ENCODE measurements at regions not wholly inside any gene's neighbourhood (a gene's known extent, or its start where the extent isn't known, plus 50 kb on each side); places are given as distances from the start of the nearest gene placed in this dataset.

DNA sequence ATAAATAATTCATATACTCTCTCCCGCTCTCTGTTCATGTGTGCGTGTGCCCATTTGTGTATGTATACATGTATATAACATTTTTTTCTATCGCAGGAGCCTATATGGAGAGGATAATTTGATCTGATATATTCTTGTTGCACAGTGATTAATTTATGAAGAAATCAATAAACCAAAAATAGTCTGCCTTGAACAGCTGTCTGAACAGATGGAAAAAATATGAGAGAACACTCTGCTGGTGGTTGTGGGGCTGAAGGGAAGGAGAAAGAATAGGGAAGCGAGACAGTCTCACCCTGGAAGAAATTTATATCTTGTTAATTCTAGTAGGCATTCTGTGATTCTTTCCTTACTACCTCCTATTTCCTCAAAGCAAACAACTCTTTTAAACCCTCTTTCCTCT is 96.6 kb upstream of the B3GAT2 start:
- Histone ChIP-seq H3K9me3 (ENCODE audit: insufficient read depth, low read length) (no peaks in the 10 kb centered on the region), H3K36me3 (ENCODE audit: insufficient read depth, insufficient read length, low read length) (no peaks in the 10 kb centered on the region), H3K4me1 (ENCODE audit: insufficient read depth, insufficient read length) (no peaks in the 10 kb centered on the region), H3K9ac (ENCODE audit: insufficient read length, low read depth) (no peak overlapping the region), H3K4me3 (ENCODE audit: insufficient read length, low read depth) (no peak overlapping the region), H3K27me3 (ENCODE audit: insufficient read depth, insufficient read length) (no peaks in the 10 kb centered on the region)
- no peak for DNase-seq (ENCODE audit: low read depth, low spot score)
- no peak for TF ChIP-seq YY1 (IDR thresholded peaks at IDR 0.05; ENCODE audit: insufficient read depth, insufficient read length)

DNA sequence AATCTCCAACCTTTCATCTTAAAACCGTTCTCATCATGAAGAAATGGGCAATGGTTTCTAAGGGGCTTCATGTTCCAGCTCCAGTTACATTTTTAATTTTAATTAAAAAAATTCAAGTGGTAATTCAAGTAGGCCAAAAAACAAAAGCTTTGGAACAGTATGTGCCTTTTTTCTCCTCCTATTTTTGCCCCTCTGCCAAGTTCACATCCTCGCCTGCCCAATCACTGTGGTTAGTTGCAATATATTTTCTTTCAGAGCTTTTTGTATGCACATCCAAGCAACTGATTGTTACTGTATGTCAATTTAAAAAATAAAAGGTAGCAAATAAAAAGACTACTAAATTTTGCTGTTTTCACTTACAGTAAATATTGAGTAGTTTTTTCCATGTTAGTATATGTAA is 99.8 kb upstream of the B3GAT2 start:
- Histone ChIP-seq H3K4me1 (ENCODE audit: insufficient read depth, insufficient read length) (no peaks in the 10 kb centered on the region), H3K9ac (ENCODE audit: insufficient read length, low read depth) (no peak overlapping the region), H3K36me3 (ENCODE audit: insufficient read depth, insufficient read length, low read length) (no peaks in the 10 kb centered on the region), H3K4me3 (ENCODE audit: insufficient read length, low read depth) (no peak overlapping the region), H3K27me3 (ENCODE audit: insufficient read depth, insufficient read length) (no peaks in the 10 kb centered on the region), H3K9me3 (ENCODE audit: insufficient read depth, low read length) (no peaks in the 10 kb centered on the region)
- no peak for TF ChIP-seq YY1 (IDR thresholded peaks at IDR 0.05; ENCODE audit: insufficient read depth, insufficient read length)
- no peak for TF ChIP-seq SUZ12 (IDR thresholded peaks at IDR 0.05; ENCODE audit: extremely low read depth, insufficient read depth, insufficient read length)
- TF ChIP-seq ZNF274 (IDR thresholded peaks at IDR 0.05; ENCODE audit: low read depth, low read length) = no peak
- DNase-seq (ENCODE audit: low read depth, low spot score) = no peak

DNA sequence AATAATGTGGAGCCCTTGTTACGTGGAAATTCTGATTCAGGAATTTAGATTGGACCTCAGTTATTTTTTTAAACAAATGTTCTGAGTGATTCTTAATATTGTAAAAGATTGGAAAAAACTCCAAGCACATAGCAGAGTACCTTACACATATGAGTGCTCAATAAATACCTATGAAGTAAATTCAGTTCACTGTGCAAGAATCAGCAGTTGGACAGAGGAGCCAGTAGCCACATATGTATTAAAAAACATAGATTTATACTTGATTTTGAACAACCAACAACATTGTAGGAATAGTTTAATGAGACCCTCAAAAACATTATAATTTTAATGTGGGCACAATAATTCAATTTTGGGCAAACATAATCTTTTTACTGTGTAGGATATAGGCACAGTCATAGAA is 109.3 kb upstream of the B3GAT2 start:
- Histone ChIP-seq H3K9ac (ENCODE audit: insufficient read length, low read depth) (no peak overlapping the region), H3K9me3 (ENCODE audit: insufficient read depth, low read length) (no peaks in the 10 kb centered on the region), H3K4me3 (ENCODE audit: insufficient read length, low read depth) (no peak overlapping the region), H3K36me3 (ENCODE audit: insufficient read depth, insufficient read length, low read length) (no peaks in the 10 kb centered on the region), H3K4me1 (ENCODE audit: insufficient read depth, insufficient read length) (no peaks in the 10 kb centered on the region), H3K27me3 (ENCODE audit: insufficient read depth, insufficient read length) (no peaks in the 10 kb centered on the region)
- DNase-seq (ENCODE audit: low read depth, low spot score) = no peak
- TF ChIP-seq ZNF274 (IDR thresholded peaks at IDR 0.05; ENCODE audit: low read depth, low read length) (no peak), SUZ12 (IDR thresholded peaks at IDR 0.05; ENCODE audit: extremely low read depth, insufficient read depth, insufficient read length) (no peak)

DNA sequence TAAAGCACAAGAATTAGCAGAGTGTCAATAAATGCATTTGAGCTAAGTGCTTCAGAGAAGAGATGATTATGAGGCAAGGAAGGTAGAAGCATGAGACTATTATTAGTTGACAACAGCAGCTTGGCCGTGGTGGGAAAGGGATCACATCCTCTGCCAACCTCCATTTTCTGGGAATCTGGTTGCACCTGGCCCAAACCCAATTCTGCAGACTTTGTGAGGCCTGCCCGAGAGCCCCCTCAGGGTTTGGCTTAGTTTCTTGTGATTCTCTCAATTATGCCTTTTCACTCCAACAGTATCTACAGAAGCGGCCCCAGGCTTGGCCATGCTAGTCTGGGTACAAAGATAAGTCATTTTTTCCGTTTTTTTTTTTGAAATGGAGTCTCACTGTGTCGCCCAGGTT is 111.0 kb upstream of the B3GAT2 start:
- no peak for DNase-seq (ENCODE audit: low read depth, low spot score)
- TF ChIP-seq SUZ12 (IDR thresholded peaks at IDR 0.05; ENCODE audit: extremely low read depth, insufficient read depth, insufficient read length) (no peak), YY1 (IDR thresholded peaks at IDR 0.05; ENCODE audit: insufficient read depth, insufficient read length) (no peak), ZNF274 (IDR thresholded peaks at IDR 0.05; ENCODE audit: low read depth, low read length) (no peak)
- no peak overlapping the region for H3K9ac ChIP-seq (ENCODE audit: insufficient read length, low read depth)
- H3K36me3 ChIP-seq (ENCODE audit: insufficient read depth, insufficient read length, low read length) = no peaks in the 10 kb centered on the region
- no peaks in the 10 kb centered on the region for H3K9me3 ChIP-seq (ENCODE audit: insufficient read depth, low read length)
- no peaks in the 10 kb centered on the region for H3K4me1 ChIP-seq (ENCODE audit: insufficient read depth, insufficient read length)
- no peak overlapping the region for H3K4me3 ChIP-seq (ENCODE audit: insufficient read length, low read depth)
- no peaks in the 10 kb centered on the region for H3K27me3 ChIP-seq (ENCODE audit: insufficient read depth, insufficient read length)

DNA sequence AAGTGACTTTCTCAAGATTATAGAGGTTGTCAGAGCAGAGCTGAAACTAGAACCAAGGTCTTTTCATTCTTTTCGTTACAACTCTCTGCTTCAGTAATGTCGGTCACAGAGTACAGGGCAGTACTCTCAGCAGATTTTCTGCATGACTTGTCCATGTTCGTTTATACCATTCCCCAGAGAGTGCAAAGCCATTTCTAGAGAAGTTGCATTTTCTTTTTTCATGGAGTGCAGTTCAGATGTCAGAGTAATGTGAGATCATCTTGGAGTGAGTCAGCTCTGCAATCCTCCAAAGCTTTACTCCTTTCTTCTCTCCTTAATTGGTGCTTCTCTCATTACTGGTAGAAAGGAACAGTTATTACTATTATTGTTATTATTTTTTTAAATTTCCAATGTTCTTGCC is 115.6 kb upstream of the B3GAT2 start:
- Histone ChIP-seq H3K9ac (ENCODE audit: insufficient read length, low read depth) (no peak overlapping the region), H3K4me3 (ENCODE audit: insufficient read length, low read depth) (no peak overlapping the region), H3K4me1 (ENCODE audit: insufficient read depth, insufficient read length) (no peaks in the 10 kb centered on the region), H3K9me3 (ENCODE audit: insufficient read depth, low read length) (0 out of 2 replicates have a peak, but pooled peaks cover 3% of the 10 kb centered on the region), H3K36me3 (ENCODE audit: insufficient read depth, insufficient read length, low read length) (no peaks in the 10 kb centered on the region), H3K27me3 (ENCODE audit: insufficient read depth, insufficient read length) (no peaks in the 10 kb centered on the region)
- DNase-seq (ENCODE audit: low read depth, low spot score) = no peak
- TF ChIP-seq SUZ12 (IDR thresholded peaks at IDR 0.05; ENCODE audit: extremely low read depth, insufficient read depth, insufficient read length) = no peak

DNA sequence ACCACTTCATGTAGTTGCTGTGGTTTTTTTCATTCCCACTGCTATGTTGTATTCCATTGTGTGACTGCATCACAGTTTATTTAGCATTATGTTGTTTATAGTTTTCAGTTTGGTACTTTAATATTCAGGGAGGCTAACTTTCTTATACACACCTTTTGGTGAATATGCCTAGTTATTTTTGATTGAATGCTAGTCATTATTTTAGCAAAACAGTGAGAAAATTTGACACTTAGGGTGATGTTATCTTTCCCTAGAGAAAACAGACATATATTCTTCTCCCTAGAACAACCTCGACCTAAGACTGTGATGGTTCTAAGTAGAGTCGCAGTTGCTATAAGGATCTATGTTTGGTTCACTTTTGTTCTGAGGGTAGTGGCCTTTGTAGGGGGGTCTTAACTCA is 120.8 kb upstream of the B3GAT2 start:
- DNase-seq (ENCODE audit: low read depth, low spot score) = no peak
- Histone ChIP-seq H3K27me3 (ENCODE audit: insufficient read depth, insufficient read length) (no peaks in the 10 kb centered on the region), H3K4me1 (ENCODE audit: insufficient read depth, insufficient read length) (no peaks in the 10 kb centered on the region), H3K9ac (ENCODE audit: insufficient read length, low read depth) (no peak overlapping the region), H3K36me3 (ENCODE audit: insufficient read depth, insufficient read length, low read length) (no peaks in the 10 kb centered on the region), H3K9me3 (ENCODE audit: insufficient read depth, low read length) (peaks cover 10% of the 10 kb centered on the region; the same call in 1 of the 2 replicates), H3K4me3 (ENCODE audit: insufficient read length, low read depth) (no peak overlapping the region)
- TF ChIP-seq SUZ12 (IDR thresholded peaks at IDR 0.05; ENCODE audit: extremely low read depth, insufficient read depth, insufficient read length) = no peak
- no peak for TF ChIP-seq YY1 (IDR thresholded peaks at IDR 0.05; ENCODE audit: insufficient read depth, insufficient read length)
- TF ChIP-seq ZNF274 (IDR thresholded peaks at IDR 0.05; ENCODE audit: low read depth, low read length) = no peak

DNA sequence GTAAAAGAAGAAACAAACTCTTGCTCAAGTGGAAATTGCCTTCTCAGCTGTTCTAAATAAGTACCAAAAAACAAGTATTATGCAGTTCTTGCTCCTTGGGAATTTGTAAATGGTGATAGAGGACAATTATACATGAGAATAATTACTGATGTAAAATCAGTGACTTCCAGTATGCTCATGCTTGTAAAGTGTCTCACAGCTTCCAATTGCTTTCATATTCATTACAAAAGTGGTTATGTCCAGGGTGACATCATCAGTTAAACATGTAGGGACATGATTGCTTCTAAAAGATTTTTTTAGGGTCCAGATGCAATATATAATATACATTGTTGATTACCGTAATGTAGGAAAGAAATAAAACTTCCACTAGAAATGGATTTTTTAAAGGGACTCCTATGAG is 122.8 kb upstream of the B3GAT2 start:
- Histone ChIP-seq H3K4me1 (ENCODE audit: insufficient read depth, insufficient read length) (no peaks in the 10 kb centered on the region), H3K4me3 (ENCODE audit: insufficient read length, low read depth) (no peak overlapping the region), H3K36me3 (ENCODE audit: insufficient read depth, insufficient read length, low read length) (no peaks in the 10 kb centered on the region), H3K9me3 (ENCODE audit: insufficient read depth, low read length) (peaks cover 10% of the 10 kb centered on the region; the same call in 1 of the 2 replicates), H3K9ac (ENCODE audit: insufficient read length, low read depth) (no peak overlapping the region), H3K27me3 (ENCODE audit: insufficient read depth, insufficient read length) (no peaks in the 10 kb centered on the region)
- DNase-seq (ENCODE audit: low read depth, low spot score) = no peak
- TF ChIP-seq SUZ12 (IDR thresholded peaks at IDR 0.05; ENCODE audit: extremely low read depth, insufficient read depth, insufficient read length) (no peak), ZNF274 (IDR thresholded peaks at IDR 0.05; ENCODE audit: low read depth, low read length) (no peak), YY1 (IDR thresholded peaks at IDR 0.05; ENCODE audit: insufficient read depth, insufficient read length) (no peak)

DNA sequence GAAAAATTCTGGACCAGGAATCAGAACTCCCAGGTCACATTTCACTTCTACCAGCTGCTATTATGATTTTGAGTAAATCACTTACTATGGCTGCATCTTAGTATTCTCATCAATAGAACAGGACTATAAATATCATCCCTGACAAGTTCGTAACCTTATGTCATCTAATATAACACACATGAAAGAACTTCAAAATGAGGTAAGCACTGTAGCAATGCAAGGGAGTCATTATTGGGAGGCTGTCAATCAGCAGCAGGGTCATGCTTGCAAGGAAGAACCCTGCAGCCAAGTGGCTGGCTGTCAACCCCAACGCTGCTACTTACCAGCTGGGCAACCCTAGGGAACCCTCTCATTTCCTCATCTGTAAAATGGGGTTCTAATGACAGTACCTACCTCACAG is 123.3 kb upstream of the B3GAT2 start:
- H3K27me3 ChIP-seq (ENCODE audit: insufficient read depth, insufficient read length) = no peaks in the 10 kb centered on the region
- no peaks in the 10 kb centered on the region for H3K36me3 ChIP-seq (ENCODE audit: insufficient read depth, insufficient read length, low read length)
- H3K9me3 ChIP-seq (ENCODE audit: insufficient read depth, low read length) = peaks cover 10% of the 10 kb centered on the region; the same call in 1 of the 2 replicates
- H3K4me1 ChIP-seq (ENCODE audit: insufficient read depth, insufficient read length) = no peaks in the 10 kb centered on the region
- TF ChIP-seq YY1 (IDR thresholded peaks at IDR 0.05; ENCODE audit: insufficient read depth, insufficient read length) (no peak), ZNF274 (IDR thresholded peaks at IDR 0.05; ENCODE audit: low read depth, low read length) (no peak), SUZ12 (IDR thresholded peaks at IDR 0.05; ENCODE audit: extremely low read depth, insufficient read depth, insufficient read length) (no peak)
- H3K4me3 ChIP-seq (ENCODE audit: insufficient read length, low read depth) = no peak overlapping the region
- H3K9ac ChIP-seq (ENCODE audit: insufficient read length, low read depth) = no peak overlapping the region
- no peak for DNase-seq (ENCODE audit: low read depth, low spot score)

Data from NT2/D1 (cell line).